Nephron (organoid): ENCODE measurements at regions not wholly inside any gene's neighbourhood (a gene's known extent, or its start where the extent isn't known, plus 50 kb on each side); places are given as distances from the start of the nearest gene placed in this dataset.

ENCODE experiments used
- H3K27ac Mint-ChIP-seq, 3 experiments: 2 replicates each; pipeline ENCODE4 v1.8.0; 2020; ENCODE audit warnings: mixed read lengths in 3 of 3, mild to moderate bottlenecking in 2 of 3, moderate library complexity in 1 of 3
- H3K27me3 Mint-ChIP-seq: 2 replicates; pipeline ENCODE4 v1.8.0; 2021; ENCODE audit warnings: low read depth, mild to moderate bottlenecking, moderate library complexity, mixed read lengths
- H3K36me3 Mint-ChIP-seq: 2 replicates; pipeline ENCODE4 v1.8.0; 2020; ENCODE audit warnings: low read depth, mixed read lengths
- H3K4me1 Mint-ChIP-seq: 2 replicates; pipeline ENCODE4 v1.8.0; 2020; ENCODE audit warnings: mixed read lengths
- H3K4me3 Mint-ChIP-seq, 3 experiments: 2 replicates each; pipeline ENCODE4 v1.8.0; 2020; ENCODE audit warnings: mild to moderate bottlenecking in 3 of 3, mixed read lengths in 3 of 3, moderate library complexity in 2 of 3
- H3K9me3 Mint-ChIP-seq: 2 replicates; pipeline ENCODE4 v1.8.0; 2020; ENCODE audit warnings: mixed read lengths
- CTCF ChIP-seq, 3 experiments: fragments of 200-600 bp; sonication (generic); IDR thresholded peaks; one replicate each; pipeline ENCODE4 v1.5.0; 2021; ENCODE audit warnings: antibody characterized with exemption in 3 of 3; ENCODE audit not compliant: unreplicated experiment in 3 of 3

DNA sequence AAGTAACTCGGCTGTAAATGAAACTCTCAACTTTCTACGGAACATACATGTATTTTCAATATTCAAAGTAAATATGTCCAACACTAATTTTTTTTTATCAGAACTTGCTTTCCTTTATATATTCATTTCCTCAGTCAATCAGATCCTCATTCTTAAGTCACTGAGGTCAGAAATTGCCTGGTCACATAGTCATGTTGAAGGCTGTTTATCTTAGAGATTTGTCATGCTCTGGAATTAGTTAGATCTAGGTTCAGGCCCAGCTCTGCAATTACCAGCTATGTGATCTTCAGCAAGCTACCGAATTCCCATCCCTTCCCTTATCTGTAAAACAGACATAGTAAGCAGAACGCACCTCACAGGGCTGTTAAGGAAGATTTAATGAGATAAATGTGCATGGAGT lies 228.8 kb downstream of the SPCS3 start:
- H3K36me3 Mint-ChIP-seq, result no peaks in the 10 kb centered on the region
- peaks cover 24% of the 10 kb centered on the region for H3K4me1 Mint-ChIP-seq
- H3K27ac Mint-ChIP-seq, result peak overlapping the region in 1 of 3 experiments; percentile 24
- H3K27me3 Mint-ChIP-seq, result no peaks in the 10 kb centered on the region
- no peak overlapping the region for H3K4me3 Mint-ChIP-seq
- peaks cover 5% of the 10 kb centered on the region for H3K9me3 Mint-ChIP-seq
- TF ChIP-seq CTCF (IDR thresholded peaks at IDR 0.05; ENCODE audit: unreplicated experiment in 3 of 3), result no peak

DNA sequence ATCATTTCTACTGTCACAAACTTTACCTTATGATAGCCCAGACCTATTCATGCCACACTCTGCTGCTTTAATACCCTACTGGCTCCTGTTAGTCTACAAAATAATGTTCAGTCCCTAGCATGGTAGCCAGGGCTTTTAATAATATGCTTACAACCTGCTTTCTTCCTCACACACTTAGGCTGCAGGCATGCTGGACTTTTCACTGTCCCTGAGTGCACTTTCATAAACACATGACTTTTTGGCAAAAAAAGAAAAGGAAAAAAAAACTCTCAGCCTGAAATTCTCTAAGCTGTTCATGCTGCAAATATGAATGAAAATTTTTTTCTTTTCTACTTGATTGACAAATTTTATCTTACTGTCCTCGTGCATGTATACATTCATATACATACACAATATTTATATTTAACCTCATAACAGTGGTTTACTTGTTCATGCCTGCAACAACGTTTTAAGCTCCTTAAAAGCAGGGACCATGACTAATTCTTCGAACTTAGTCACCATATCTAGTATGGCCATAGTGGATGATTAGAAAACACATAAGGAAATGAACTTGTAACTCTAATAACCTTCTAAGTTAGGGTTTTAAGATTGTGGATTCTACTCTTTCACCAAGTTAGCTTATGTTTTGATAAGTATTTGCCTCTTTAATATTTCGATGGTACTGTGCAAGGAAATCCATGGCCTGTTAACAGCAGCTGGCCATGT lies 229.5 kb downstream of the SPCS3 start:
- Mint-ChIP-seq H3K4me3 (no peak overlapping the region), H3K27ac (peak overlapping the region in 1 of 3 experiments; percentile 24), H3K36me3 (no peaks in the 10 kb centered on the region), H3K27me3 (no peaks in the 10 kb centered on the region), H3K9me3 (peaks cover 5% of the 10 kb centered on the region), H3K4me1 (peaks cover 24% of the 10 kb centered on the region)
- TF ChIP-seq CTCF (IDR thresholded peaks at IDR 0.05; ENCODE audit: unreplicated experiment in 3 of 3), result no peak

DNA sequence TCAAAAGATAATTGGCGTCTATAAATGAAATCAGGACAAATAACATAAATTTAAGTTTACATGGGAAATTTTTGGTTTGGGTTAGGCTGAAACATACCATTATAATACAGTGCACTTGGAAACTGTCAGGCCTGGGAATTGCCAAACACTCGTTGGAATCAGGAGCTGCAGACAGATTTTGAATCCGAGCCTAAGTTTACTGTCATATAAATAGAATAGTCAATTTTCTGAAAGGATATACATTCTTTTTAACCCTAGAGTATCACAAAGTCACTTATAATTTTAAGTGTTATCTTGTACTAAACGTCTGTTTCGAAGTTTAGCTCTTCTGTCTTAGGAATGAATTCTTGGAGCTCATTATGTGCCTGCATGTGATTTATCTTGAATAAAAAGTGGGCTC lies 234.1 kb downstream of the VEGFC start:
- peaks cover 4% of the 10 kb centered on the region for H3K4me1 Mint-ChIP-seq
- no peaks in the 10 kb centered on the region for H3K27me3 Mint-ChIP-seq
- H3K9me3 Mint-ChIP-seq, result no peaks in the 10 kb centered on the region
- H3K27ac Mint-ChIP-seq, result no peak overlapping the region
- no peaks in the 10 kb centered on the region for H3K36me3 Mint-ChIP-seq
- no peak overlapping the region for H3K4me3 Mint-ChIP-seq
- no peak for TF ChIP-seq CTCF (IDR thresholded peaks at IDR 0.05; ENCODE audit: unreplicated experiment in 3 of 3)

DNA sequence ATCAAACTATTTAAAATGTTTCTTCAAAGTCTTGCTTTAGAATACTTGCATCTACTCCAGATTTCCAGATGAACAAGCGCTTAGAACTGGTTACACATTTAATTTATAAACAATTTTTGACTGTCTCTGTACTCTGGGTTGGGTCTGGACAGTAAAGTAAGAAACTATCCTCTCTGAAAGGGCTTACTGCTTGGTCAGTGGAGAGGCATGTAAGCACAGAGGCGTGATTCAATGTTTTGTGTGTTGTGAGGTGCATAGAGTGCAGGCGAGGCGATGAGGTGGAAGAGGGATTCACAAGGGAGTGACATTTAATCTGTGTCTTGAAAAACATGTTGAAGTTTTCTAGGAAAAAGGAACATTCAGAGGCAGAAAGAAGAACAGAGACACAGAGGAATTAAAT lies 231.4 kb downstream of the VEGFC start:
- H3K4me1 Mint-ChIP-seq, result peaks cover 4% of the 10 kb centered on the region
- TF ChIP-seq CTCF (IDR thresholded peaks at IDR 0.05; ENCODE audit: unreplicated experiment in 3 of 3), result no peak
- H3K36me3 Mint-ChIP-seq, result no peaks in the 10 kb centered on the region
- H3K9me3 Mint-ChIP-seq, result no peaks in the 10 kb centered on the region
- H3K27ac Mint-ChIP-seq, result no peak overlapping the region
- no peaks in the 10 kb centered on the region for H3K27me3 Mint-ChIP-seq
- H3K4me3 Mint-ChIP-seq, result no peak overlapping the region

GRCh38 chr4:176563591-176563990 lies 229.1 kb downstream of the VEGFC start:
- no peaks in the 10 kb centered on the region for H3K9me3 Mint-ChIP-seq
- no peak overlapping the region for H3K4me3 Mint-ChIP-seq
- no peak overlapping the region for H3K27ac Mint-ChIP-seq
- H3K36me3 Mint-ChIP-seq, result no peaks in the 10 kb centered on the region
- H3K4me1 Mint-ChIP-seq, result peaks cover 4% of the 10 kb centered on the region
- H3K27me3 Mint-ChIP-seq, result no peaks in the 10 kb centered on the region
- peak; percentile 26 to 31 (median 31) for TF ChIP-seq CTCF (IDR thresholded peaks at IDR 0.05; ENCODE audit: unreplicated experiment in 3 of 3)

DNA sequence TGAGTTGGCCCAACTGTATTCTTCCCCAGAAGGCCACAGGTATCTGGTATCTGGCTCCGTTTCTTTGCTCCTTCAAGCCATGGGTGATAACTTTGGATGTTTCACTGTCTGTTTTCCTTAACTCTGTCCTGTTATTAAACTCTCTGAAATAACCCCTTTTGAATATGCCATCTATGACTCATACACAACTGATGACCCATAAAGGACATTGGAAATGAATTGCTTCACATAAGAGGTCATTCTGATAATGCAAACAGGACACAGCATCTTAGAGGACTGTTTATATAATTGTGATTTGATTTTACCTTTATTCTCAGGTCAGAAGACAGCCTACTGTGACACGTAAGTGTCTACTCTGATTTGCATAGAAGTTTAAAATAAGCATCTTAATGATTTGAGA lies 227.7 kb downstream of the VEGFC start:
- Mint-ChIP-seq H3K4me1 (peaks cover 3% of the 10 kb centered on the region), H3K27me3 (no peaks in the 10 kb centered on the region), H3K9me3 (no peaks in the 10 kb centered on the region), H3K4me3 (no peak overlapping the region), H3K27ac (no peak overlapping the region), H3K36me3 (no peaks in the 10 kb centered on the region)
- no peak for TF ChIP-seq CTCF (IDR thresholded peaks at IDR 0.05; ENCODE audit: unreplicated experiment in 3 of 3)
